GM18508 (cell line): ENCODE measurements at regions not wholly inside any gene's neighbourhood (a gene's known extent, or its start where the extent isn't known, plus 50 kb on each side); places are given as distances from the start of the nearest gene placed in this dataset.

Source experiments
- ATAC-seq: cut with Tn5 transposase; IDR thresholded peaks from one replicate; pipeline ENCODE4 v1.9.1; 2021; ENCODE audit warnings: moderate number of reproducible peaks; ENCODE audit not compliant: insufficient read depth, unreplicated experiment

DNA sequence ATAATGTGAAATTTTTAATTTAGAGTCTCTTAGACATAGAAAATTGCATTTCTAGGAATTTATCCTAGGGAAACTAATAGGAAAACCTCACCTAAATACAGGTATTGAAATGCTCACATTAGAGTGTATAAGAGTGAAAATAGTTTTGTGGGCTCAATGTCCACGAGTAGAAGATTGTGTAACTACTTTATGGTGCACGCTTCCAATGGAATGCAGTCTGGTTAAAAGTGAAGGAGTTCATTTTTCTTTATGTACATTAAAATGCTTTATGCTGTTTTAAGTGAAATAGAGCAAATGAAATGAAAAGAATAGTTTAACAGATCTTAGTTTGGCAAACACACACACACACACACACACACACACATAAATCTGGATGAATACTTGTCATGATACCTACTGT, 278.2 kb downstream of the USP25 start:
- no peak for ATAC-seq

DNA sequence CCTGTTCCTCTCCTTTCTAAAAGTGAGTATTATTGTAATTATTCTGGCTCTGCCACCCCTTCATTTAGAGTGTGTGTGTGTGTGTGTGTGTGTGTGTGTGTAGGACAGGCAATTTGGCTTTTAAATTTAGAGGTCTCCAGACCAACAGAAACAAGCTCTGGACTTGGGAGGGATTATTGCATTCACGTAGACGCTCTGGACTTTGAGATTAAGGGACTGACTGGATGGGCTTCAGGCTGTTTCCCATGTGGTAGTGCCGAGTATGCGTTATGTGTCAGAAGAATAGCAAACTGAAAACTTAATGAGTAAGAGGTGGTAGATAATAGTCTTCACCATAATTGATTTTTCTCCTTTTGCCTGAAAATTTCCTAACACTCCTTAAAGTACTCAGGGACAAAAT, 281.9 kb downstream of the USP25 start:
- no peak for ATAC-seq

DNA sequence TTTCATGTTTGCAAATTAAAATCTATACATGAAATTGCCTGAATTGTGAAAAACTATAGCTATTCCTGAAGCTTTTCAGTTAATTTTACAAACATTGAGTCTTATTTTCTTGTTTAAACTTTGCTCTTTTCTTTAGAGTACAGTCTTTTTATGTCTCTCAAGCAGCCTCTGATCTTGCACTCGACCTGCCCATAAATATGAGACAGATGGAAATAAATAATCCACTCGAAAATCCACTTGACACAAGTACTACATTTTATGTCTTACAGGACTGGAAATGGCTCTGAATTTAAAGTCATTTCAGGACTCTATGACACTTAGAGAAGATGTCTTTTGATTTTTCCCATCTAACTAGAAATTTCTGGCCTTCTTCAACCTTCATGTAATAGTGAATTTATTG, 283.8 kb downstream of the USP25 start:
- ATAC-seq: no peak

DNA sequence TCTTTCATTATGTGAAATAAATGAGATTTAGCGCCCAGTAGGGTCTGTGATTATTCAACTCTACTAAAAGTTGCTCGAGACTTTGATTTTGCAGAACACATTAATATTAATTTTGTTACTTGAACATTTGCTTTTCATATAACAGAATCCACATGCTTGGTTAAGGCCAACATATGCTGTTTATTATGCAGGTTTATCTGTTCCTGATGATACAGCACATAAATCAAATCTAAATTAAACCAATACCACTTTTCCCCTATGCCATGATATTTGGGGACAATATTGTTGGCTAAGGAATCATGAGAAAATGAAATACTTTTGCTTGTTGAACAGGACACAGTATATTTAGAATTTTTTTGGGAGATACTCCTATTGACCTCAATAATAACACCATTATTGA, 291.1 kb downstream of the USP25 start:
- no peak for ATAC-seq

DNA sequence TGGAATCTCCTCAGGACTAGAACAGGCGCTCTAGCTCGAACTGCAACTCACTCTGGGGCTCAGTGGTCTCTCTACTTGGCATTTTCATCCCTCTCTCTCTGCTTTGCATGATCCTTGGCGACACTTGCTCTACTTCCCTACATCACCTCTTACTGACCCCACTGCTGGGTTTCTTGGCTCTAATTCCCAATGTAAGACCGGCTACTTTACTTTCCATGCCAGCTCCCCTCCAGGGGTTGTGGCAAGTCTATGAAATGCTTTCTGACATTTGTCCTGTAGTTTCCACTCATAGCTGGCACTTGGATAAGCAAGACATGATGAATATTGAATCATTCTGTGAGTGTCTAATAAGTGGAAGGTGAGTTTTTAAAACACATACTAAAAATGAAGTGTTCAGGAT, 292.3 kb downstream of the USP25 start:
- ATAC-seq: no peak

DNA sequence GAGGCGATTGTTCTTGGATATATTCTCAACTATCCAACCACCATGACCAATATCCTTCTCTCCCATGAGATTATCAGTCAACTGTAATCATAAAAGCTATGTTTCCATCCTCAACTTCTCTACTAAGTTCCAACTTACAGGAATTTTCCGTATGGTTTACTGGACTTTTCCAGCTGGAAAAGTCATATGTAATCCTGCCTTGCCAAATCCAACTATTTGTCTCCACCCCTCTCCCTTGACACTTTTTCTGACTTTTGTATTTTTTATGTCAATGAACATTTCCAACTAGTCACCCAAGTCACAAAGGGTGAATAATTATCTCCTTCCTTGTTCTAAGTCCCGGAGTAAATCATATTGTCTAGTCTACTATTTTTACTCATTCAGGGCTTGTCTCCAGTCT, 293.1 kb downstream of the USP25 start:
- no peak for ATAC-seq

DNA sequence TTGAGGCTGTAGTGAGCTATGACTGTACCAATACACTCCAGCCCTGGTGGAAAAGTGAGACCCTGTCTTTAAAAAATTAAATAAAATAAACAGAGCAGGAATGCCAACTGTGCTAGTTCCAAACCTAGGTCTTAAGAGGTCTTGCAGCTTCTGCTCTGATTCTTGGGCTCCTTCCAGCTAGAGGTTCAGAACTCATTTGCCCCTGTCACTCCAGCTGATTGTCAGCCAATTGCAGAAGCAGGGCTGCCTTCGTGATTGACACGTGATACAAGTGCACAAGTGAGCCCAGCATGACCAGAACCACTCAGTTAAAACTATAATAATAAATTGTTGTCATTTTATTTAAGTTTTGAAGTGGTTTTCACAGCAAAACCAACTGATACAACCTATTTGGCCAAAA, 298.4 kb downstream of the USP25 start:
- no peak for ATAC-seq

DNA sequence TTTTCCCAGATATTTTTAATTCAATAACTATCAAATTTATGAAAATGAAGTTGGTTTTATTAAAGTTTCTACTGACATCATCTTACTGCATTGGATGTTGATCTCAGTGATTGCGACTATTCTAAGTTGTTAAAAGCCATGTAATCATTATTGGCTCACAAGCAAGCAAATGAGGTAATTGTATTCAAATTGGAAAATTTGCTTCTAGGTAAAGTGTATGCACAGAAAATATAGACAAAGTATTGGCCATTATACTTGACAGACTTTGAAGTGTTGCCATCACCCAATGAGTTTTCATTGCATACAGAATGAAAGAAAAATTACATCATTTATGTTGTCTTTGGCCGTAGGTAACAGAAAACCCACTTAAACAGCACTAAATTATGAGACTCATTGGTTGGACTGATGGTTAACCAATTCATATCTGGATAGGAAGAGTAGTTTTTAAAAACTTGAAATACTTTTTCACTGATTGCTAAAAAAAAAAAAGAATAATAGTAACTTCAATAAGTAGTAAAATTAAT, 299.2 kb downstream of the USP25 start:
- ATAC-seq: no peak

DNA sequence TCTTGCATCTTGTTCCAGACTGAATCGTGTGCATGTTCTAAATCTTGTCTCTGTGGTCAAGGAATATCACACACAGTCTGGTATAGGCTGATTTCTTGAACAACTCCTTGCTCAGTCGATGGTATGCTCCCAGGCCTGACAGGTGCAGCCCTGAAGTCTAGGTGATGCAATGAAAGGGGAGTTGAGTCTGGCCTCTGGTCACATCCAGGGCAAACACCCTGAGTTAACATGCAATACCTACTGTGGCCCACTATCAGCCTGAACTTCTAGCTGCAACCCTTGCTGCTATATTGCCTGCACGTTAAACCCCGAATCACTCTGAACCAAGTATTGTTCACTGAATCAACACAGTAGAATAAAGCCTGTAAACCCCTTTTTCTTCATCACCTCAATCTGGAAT, 303.4 kb downstream of the USP25 start:
- no peak for ATAC-seq

DNA sequence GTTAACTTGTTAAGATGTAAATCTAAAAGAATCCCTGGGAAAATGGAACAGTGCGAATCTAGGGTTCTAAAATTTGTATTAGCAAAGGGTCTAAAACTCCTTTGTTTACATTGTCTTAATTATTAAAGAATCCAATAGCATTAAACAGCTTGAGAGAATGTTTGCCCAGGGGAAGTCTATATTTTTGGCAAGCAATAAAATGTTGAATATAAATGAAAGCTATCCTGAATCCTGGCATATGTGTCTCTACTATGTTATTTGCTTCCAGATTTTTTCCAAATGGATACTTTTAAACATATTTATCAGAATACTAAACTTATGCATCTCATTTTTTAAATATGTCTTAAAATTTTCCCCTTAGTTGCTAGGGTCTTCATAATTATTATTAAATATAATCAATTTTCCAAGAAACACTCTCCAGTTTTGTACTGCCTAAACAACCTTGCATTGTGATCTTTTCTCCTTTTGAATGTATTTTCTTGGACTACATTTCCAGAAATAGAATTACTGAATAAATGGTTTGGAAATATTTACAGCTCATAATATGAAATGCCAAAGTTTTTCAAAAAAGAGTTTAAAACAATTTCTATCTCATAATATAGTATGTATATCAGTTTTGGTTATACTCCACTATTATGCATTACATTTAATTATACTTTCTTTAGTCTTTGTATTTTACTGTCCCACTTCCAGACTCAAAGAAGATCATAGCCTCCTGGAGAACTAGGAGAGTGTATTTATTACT, 304.8 kb downstream of the USP25 start:
- no peak for ATAC-seq

DNA sequence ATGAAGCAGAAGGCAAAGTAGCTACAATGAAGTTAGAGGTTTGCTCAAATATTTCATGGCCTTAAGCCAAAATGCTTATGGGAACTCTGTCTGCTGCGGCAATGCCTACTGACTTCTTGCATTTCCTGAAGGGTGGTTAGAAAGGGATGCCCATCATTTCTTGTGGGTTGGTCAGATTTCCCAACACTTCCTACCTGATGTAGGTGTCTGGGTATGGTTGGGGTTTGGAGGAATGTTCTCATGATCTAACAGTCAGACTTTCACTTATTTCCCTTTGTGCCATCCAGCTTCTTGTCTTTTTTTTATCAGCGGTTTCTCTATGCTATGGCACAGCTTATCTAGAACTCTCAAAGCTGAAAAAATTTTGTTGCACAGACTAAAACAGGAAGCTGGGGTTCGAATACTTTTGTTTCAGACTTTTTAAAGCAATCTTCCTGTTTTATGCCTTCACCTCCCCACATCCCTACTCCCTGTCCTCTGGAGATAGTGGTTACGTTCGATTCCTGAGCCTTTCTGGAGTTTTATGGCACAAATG, 307.7 kb downstream of the USP25 start:
- no peak for ATAC-seq

DNA sequence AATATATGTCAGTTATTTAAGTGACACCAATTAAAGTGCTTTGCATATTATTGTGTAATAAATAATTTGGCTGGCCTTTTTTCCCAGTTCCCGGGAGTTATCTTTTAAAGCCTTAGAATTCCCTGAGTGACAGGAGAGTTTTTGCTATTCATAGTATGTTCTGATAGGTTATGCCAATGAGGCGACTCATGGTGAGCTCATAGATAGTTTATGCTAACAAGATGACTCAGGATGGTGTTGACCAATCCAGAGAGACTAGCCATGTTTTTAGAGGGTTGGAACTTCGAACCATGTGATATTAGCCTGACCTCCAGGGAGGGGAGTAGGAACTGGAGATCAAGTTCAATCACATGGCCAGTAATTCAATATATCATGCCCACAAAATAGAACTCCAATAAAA, 310.8 kb downstream of the USP25 start:
- no peak for ATAC-seq

DNA sequence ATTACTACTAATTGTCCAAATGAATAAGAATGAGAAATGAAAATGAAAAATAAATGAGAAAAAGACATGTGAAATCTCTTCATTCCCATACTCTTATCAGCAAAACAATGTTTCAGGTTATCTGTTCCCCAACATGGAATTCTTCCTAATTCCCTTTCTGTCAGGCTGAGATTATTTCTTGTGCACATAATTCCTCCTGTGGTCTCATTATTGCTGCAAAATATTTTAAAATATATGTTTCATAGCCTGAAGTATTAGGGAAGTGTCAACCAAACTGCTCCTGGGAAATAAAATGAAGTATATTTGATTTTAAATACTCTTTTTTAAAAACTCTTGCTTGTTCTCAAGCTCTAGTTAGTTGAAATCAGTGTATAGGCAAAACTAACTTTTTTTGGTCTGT, 314.9 kb downstream of the USP25 start:
- no peak for ATAC-seq

DNA sequence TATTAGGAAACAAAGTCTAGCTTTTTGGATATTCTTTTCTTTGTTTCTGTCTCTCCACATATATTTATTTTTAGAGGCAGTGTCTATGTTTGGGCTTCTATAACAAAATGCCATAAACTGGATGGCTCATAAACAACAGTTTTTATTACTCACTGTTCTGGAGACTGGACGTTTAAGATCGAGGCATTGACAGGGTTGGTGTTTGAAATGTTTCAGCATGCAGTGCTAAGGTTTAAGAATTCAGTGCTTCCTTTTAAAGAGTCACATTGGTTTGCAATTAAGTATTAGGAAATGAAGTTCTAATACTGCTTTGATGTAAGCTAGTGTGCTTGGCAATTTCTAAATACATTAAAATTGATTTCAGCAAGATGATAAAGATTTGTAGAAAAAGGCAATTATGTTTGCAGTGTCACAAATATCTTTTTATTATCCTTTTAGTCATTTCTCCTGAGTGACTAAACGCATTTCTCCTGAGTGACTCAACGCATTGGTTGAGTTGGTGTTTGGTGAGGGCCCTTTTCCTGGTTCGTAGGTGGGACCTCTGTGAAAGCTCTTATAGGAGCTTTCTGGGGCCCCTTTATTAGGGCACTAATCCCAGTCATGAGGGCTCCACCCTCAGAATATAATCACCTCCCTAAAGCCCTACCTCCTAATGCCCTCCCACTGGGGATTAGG, 317.0 kb downstream of the USP25 start:
- no peak for ATAC-seq

DNA sequence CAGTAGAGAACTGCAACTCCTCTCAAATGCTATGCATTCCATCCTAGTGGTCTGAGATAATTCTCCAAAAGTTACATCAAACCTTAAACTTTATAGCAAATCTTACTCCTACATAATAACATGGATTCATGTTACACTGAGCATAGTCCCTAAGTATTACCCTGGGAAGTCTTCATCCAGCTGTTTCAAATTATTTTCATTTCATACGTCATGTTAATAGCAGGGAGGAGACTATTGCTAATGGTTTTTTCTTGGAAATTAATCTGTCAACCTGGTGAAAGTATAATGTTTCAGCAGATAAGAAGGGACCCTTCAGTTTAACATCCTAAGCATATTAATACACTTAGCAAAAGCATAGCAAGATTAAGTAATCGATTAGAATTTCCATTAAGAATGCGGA, 318.1 kb downstream of the USP25 start:
- no peak for ATAC-seq

DNA sequence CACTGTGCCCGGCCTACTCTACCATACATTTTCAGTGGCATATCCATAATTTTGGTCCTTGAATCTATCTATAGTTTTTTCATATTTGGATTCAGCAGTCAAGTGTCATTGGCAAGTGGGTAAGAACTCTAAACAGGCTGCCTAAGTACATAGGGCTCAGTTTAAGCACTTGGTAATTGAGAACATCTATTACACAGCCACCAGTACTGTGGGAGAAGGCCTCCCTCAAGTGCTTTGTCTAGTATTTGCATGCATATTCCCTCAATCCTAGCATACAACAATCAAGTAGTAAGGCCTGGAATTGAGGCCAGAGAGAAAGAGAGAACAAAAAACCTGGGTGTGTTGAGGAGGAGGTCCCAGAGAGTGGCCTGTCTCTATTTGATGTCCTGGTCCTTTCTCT, 325.2 kb downstream of the USP25 start:
- no peak for ATAC-seq

DNA sequence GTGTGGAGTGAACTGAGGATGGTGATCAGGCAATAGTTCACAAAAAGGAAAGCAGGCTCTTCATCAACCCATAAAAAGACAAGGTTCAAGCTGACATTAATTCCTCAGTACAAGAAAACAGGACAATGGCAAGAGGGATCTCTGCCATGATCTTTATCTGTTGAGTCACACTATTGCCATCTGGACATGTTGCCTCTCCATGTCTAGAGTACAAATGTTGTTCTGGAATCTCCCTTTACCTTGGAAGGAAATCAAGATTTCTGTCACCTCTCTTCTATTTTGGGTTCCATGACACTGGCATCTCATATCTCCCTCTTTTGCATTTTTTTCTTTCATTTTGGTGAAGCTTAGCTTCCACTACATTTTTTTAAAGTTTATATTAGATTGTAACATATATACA, 329.1 kb downstream of the USP25 start:
- ATAC-seq: no peak

DNA sequence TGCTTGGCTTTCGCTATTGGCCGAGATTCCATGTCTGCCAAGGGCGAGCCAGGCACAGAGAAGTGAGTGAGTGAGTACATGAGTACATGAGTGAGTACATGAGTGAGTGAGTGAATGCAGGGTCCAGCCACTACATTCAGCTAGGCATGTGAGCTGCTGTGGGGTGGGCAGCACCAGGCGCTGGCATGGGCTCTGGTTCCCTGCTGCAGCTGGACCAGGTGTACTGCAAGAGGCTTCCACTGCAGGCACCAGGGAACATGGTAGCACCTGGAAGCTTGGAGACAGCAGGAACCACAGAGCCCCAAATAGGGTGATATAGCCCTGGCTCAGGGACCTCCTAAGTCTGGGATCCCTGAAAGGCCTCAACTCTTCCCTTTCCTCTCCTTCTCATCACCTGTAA, 330.2 kb downstream of the USP25 start:
- ATAC-seq: no peak

DNA sequence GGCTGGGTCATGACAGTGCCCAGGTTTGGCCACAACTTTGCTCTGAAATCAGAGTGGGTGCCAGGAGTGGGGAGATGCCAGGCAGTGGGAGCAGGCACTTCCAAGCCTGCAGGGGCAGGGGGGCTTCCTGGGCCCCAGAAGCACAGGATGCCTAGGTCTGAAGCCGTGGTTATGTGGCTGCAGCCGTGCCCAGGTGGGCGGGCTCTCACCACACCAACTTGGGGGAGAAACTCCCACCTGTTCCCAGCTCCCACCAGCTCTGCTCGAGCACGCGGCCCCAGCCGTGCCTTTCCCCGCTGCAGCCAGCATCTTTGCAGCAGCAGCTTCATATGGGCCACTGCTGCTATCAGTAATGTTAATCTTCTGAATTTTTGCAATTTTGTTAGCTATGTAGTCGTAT, 331.4 kb downstream of the USP25 start:
- no peak for ATAC-seq

DNA sequence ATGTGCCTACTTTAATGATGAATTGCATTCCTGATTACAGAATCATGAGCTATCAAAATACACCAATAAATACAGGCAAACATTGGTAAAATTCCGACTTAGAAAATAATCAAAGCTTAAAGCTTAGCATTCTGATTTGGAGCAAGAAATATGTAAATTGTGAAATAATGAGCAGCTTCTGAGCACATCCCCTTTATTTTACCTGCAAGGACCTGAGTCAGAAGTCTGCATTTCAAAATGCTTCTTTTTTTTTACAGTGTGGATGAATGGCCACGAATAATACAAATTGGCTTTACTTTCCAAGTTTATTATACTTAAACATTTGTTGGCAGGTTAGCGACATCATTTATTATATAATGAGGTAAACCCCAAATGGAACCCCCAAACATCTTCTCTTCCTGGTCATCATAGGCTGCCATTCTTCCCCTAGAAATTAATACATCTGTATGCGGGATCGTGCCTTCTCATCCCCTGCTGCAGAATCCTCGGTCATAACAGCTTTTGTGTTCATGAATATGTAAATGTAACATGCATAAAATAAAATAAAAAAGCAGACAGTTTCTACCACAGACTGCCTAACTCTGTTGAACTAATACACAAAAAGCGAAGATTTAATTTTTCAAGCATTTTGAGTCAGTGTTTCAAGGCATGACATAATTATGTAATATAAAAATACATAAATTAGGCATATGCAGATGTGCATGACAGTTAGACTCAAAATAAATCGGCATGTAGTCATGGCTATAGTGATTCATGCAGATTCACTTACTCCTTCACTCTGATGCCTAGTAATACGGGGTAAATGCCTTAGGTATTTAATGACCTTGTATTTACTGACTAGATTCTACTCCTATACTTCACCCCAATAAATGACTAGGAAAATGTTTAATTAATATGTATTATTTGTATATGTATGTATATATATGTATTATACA, 339.7 kb downstream of the USP25 start:
- no peak for ATAC-seq

DNA sequence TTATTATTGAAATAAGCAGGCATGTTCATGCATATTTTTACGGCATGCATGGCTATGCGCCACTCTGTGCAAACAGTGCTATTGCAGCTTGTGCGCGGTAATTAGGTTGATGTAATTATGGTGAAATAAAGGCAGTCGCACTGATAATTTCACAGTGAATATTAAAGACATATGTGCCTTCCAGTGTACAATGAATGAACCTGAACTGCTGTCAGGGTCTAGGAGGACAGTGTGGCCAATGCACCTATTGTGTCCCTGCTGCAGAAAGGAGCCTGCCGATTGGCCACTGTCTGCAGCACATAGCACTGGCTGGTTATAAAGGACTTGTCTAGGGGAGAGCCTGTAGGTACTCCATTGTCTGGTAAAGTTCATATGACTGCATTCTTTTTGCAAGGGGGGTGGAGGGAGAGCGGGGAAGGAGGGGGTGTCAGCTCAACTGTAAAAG, 340.4 kb downstream of the USP25 start:
- ATAC-seq: no peak
